ENCODE measurements at regions not wholly inside any gene's neighbourhood (a gene's known extent, or its start where the extent isn't known, plus 50 kb on each side); places are given as distances from the start of the nearest gene placed in this dataset.

DNA sequence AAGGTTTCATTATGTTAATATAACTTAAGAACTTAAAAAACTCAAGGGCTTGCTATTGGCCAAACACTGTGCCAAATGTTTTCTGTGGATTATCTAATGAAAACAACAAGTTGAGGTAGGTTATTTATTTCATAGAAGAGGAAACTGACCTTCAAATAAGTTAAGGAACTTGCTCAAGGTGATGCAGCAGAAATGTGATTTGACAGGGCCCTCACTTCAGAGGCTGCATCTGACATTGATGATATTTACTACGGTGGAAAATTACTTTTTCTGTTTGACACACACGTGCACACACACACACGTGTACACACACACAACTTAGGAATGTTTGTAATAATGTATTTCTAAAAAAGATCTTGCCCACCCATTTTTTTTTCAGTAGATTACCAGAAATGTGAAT, 137.2 kb upstream of the CXCR4 start:
- H3K79me2 ChIP-seq (ENCODE audit: control insufficient read depth, insufficient read depth, low read length) = no peaks in the 10 kb centered on the region
- H3K4me1 ChIP-seq (replicated peaks in 1 of 2; ENCODE audit: control insufficient read depth in 2 of 2, insufficient read depth in 2 of 2, low read length in 2 of 2) = no peaks in the 10 kb centered on the region
- POLR2A ChIA-PET = no interaction called here
- no peak for FAIRE-seq
- no peak overlapping the region for H2AFZ ChIP-seq (ENCODE audit: low read depth, low read length)
- H3K36me3 ChIP-seq (ENCODE audit: control insufficient read depth, insufficient read depth, low read length) = no peaks in the 10 kb centered on the region
- TF ChIP-seq FOXJ2 (tag; IDR thresholded peaks at IDR 0.05) = no peak
- TF ChIP-seq, protein P1, sequence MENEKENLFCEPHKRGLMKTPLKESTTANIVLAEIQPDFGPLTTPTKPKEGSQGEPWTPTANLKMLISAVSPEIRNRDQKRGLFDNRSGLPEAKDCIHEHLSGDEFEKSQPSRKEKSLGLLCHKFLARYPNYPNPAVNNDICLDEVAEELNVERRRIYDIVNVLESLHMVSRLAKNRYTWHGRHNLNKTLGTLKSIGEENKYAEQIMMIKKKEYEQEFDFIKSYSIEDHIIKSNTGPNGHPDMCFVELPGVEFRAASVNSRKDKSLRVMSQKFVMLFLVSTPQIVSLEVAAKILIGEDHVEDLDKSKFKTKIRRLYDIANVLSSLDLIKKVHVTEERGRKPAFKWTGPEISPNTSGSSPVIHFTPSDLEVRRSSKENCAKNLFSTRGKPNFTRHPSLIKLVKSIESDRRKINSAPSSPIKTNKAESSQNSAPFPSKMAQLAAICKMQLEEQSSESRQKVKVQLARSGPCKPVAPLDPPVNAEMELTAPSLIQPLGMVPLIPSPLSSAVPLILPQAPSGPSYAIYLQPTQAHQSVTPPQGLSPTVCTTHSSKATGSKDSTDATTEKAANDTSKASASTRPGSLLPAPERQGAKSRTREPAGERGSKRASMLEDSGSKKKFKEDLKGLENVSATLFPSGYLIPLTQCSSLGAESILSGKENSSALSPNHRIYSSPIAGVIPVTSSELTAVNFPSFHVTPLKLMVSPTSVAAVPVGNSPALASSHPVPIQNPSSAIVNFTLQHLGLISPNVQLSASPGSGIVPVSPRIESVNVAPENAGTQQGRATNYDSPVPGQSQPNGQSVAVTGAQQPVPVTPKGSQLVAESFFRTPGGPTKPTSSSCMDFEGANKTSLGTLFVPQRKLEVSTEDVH (IDR thresholded peaks at IDR 0.05; ENCODE audit: low read depth, partially characterized antibody) = no peak
- TF ChIP-seq U2AF1 (optimal IDR thresholded peaks at IDR 0.05; ENCODE audit: low read depth, low read length) = no peak
- no peak for TF ChIP-seq ZNF184 (CRISPR knock-in tag; IDR thresholded peaks at IDR 0.05)
- no peak for TF ChIP-seq HMG20A (CRISPR knock-in tag; conservative IDR thresholded peaks at IDR 0.05)
- TF ChIP-seq ESRRA (IDR thresholded peaks at IDR 0.05; ENCODE audit: borderline replicate concordance, low read depth) = no peak
- TF ChIP-seq MYBL2 (IDR thresholded peaks at IDR 0.05; ENCODE audit: low read depth) = no peak
- no peak for TF ChIP-seq MYBL2 (CRISPR knock-in tag; IDR thresholded peaks at IDR 0.05; ENCODE audit: borderline replicate concordance)
- TF ChIP-seq PYGO2 (tag; IDR thresholded peaks at IDR 0.05) = no peak
- TF ChIP-seq HLTF (IDR thresholded peaks at IDR 0.05) = no peak
- TF ChIP-seq CHD1 (IDR thresholded peaks at IDR 0.05; ENCODE audit: low read length) = no peak
- TF ChIP-seq TCFL5 (CRISPR knock-in tag; conservative IDR thresholded peaks at IDR 0.05) = no peak
- no peak for TF ChIP-seq EHMT2 (IDR thresholded peaks at IDR 0.05)
- TF ChIP-seq PRPF4 (IDR thresholded peaks at IDR 0.05; ENCODE audit: insufficient read depth, low read depth, low read length, poor library complexity, severe bottlenecking) = no peak
- TF ChIP-seq HMG20B (CRISPR knock-in tag; IDR thresholded peaks at IDR 0.05) = no peak
- H3K27me3 ChIP-seq (ENCODE audit: control insufficient read depth in 2 of 2, insufficient read depth in 2 of 2, low read length in 2 of 2) = 0 out of 5 replicates have a peak, but pooled peaks cover 0 to 6% of the 10 kb centered on the region in 2 experiments
- no TSS peak for BruUV-seq (replicated peaks)
- no peak overlapping the region for H3K4me3 ChIP-seq
- CTCF ChIA-PET (ENCODE audit: low intra/inter-chr PET ratio) = no interaction called here
- H3K9me3 ChIP-seq (replicated peaks; ENCODE audit: control insufficient read depth, insufficient read depth, low read depth, low read length) = no peaks in the 10 kb centered on the region
- ATAC-seq = no peak
- no peaks in the 10 kb centered on the region for H3K9me1 ChIP-seq (ENCODE audit: control insufficient read depth, insufficient read depth, low read length)
- no peak for DNase-seq (ENCODE audit: extremely low read depth in 1 of 4, low spot score in 3 of 4)
- 2% methylated on average over 3 of the region's 3 CpGs for WGBS (ENCODE audit: insufficient coverage, low coverage, missing lambda C conversion rate)
- in situ Hi-C loops (cut with MboI) = no loop called here
- intact Hi-C loops (cut with micrococcal nuclease) = no loop called here
- no peak overlapping the region for H3K4me2 ChIP-seq (ENCODE audit: insufficient read depth, low read length)
- no peak overlapping the region for H3K9ac ChIP-seq (ENCODE audit: insufficient read depth in 1 of 2, low read depth in 2 of 2, low read length in 2 of 2)
- H4K20me1 ChIP-seq (replicated peaks; ENCODE audit: control insufficient read depth, insufficient read depth, low read length) = no peaks in the 10 kb centered on the region; the same call in 1 of the 2 replicates
- no peak overlapping the region for H3K27ac ChIP-seq (ENCODE audit: extremely low read depth, low read depth, low read length)
